ENCODE measurements at regions not wholly inside any gene's neighbourhood (a gene's known extent, or its start where the extent isn't known, plus 50 kb on each side); places are given as distances from the start of the nearest gene placed in this dataset.

GRCh38 chr10:53134050-53134449 lies 361.5 kb upstream of the MBL2 start:
- H3K9ac ChIP-seq (ENCODE audit: insufficient read depth, low read length, poor library complexity, severe bottlenecking): no peak overlapping the region
- no peaks in the 10 kb centered on the region for H3K36me3 ChIP-seq (replicated peaks in 1 of 2; ENCODE audit: control insufficient read depth in 1 of 2, insufficient read depth in 2 of 2, low read length in 2 of 2)
- no peak overlapping the region for H3K27ac ChIP-seq (ENCODE audit: low read depth in 1 of 2, low read length in 2 of 2)
- intact Hi-C loops (cut with micrococcal nuclease): no loop called here
- Mint-ChIP-seq H3K36me3 (no peaks in the 10 kb centered on the region), H3K27me3 (ENCODE audit: low read depth in 3 of 3) (peaks cover 0 to 2% (median 0%) of the 10 kb centered on the region in 3 donors), H3K4me1 (peaks cover 6% of the 10 kb centered on the region), H3K4me3 (no peak overlapping the region), H3K9me3 (peaks cover 0 to 2% (median 0%) of the 10 kb centered on the region in 7 donors), H3K27ac (no peak overlapping the region)
- no peak for TF ChIP-seq CTCF (IDR thresholded peaks at IDR 0.05)
- no peaks in the 10 kb centered on the region for H3K27me3 ChIP-seq (ENCODE audit: control insufficient read depth in 2 of 2, insufficient read depth in 2 of 2, low read length in 2 of 2)
- no peak overlapping the region for H2AFZ ChIP-seq (ENCODE audit: insufficient read depth, low read depth, low read length, poor library complexity, severe bottlenecking)
- H3K4me2 ChIP-seq (replicated peaks; ENCODE audit: extremely low read depth, low read length, poor library complexity, severe bottlenecking): no peak overlapping the region
- WGBS (ENCODE audit: insufficient coverage): 75% methylated on average over 2 of the region's 4 CpGs
- no peak for DNase-seq
- no peak overlapping the region for H3K4me3 ChIP-seq (replicated peaks in 1 of 3; ENCODE audit: low read depth in 2 of 3, low read length in 3 of 3)
- no peaks in the 10 kb centered on the region for H4K20me1 ChIP-seq (ENCODE audit: insufficient read depth, low read length)
- no peaks in the 10 kb centered on the region for H3K9me3 ChIP-seq (replicated peaks in 1 of 2; ENCODE audit: control insufficient read depth in 1 of 2, insufficient read depth in 1 of 2, low read length in 2 of 2)
- no peaks in the 10 kb centered on the region for H3K4me1 ChIP-seq (ENCODE audit: control insufficient read depth in 1 of 2, insufficient read depth in 2 of 2, low read length in 2 of 2)
- H3K79me2 ChIP-seq (ENCODE audit: insufficient read depth, low read length): no peaks in the 10 kb centered on the region

GRCh38 chr10:53130337-53130736 lies 357.8 kb upstream of the MBL2 start:
- H3K9ac ChIP-seq (ENCODE audit: insufficient read depth, low read length, poor library complexity, severe bottlenecking): no peak overlapping the region
- Mint-ChIP-seq H3K27ac (no peak overlapping the region), H3K9me3 (peaks cover 0 to 5% (median 0%) of the 10 kb centered on the region in 7 donors), H3K36me3 (no peaks in the 10 kb centered on the region), H3K4me3 (no peak overlapping the region), H3K27me3 (ENCODE audit: low read depth in 3 of 3) (no peaks in the 10 kb centered on the region), H3K4me1 (peaks cover 6% of the 10 kb centered on the region)
- no peaks in the 10 kb centered on the region for H3K9me3 ChIP-seq (replicated peaks in 1 of 2; ENCODE audit: control insufficient read depth in 1 of 2, insufficient read depth in 1 of 2, low read length in 2 of 2)
- no peaks in the 10 kb centered on the region for H3K27me3 ChIP-seq (ENCODE audit: control insufficient read depth in 2 of 2, insufficient read depth in 2 of 2, low read length in 2 of 2)
- H3K36me3 ChIP-seq (replicated peaks in 1 of 2; ENCODE audit: control insufficient read depth in 1 of 2, insufficient read depth in 2 of 2, low read length in 2 of 2): no peaks in the 10 kb centered on the region
- H3K27ac ChIP-seq (ENCODE audit: low read depth in 1 of 2, low read length in 2 of 2): no peak overlapping the region
- TF ChIP-seq CTCF (IDR thresholded peaks at IDR 0.05): no peak
- intact Hi-C loops (cut with micrococcal nuclease): no loop called here
- H4K20me1 ChIP-seq (ENCODE audit: insufficient read depth, low read length): no peaks in the 10 kb centered on the region
- no peak overlapping the region for H3K4me2 ChIP-seq (replicated peaks; ENCODE audit: extremely low read depth, low read length, poor library complexity, severe bottlenecking)
- no peaks in the 10 kb centered on the region for H3K79me2 ChIP-seq (ENCODE audit: insufficient read depth, low read length)
- DNase-seq: no peak
- H3K4me3 ChIP-seq (replicated peaks in 1 of 3; ENCODE audit: low read depth in 2 of 3, low read length in 3 of 3): no peak overlapping the region
- no peak overlapping the region for H2AFZ ChIP-seq (ENCODE audit: insufficient read depth, low read depth, low read length, poor library complexity, severe bottlenecking)
- no peaks in the 10 kb centered on the region for H3K4me1 ChIP-seq (ENCODE audit: control insufficient read depth in 1 of 2, insufficient read depth in 2 of 2, low read length in 2 of 2)
